Uterus (tissue), 2 donors: ENCODE measurements at regions not wholly inside any gene's neighbourhood (a gene's known extent, or its start where the extent isn't known, plus 50 kb on each side); places are given as distances from the start of the nearest gene placed in this dataset.

Experiments used
- CTCF ChIP-seq, 4 experiments: fragments of 200-600 bp in 2 of 4; fragments of 450-650 bp in 2 of 4; sonication (generic) in 2 of 4; IDR thresholded peaks; one replicate each; pipeline ENCODE4 v1.5.1; 2016 to 2019; ENCODE audit warnings: antibody characterized with exemption in 4 of 4, mild to moderate bottlenecking in 2 of 4, moderate library complexity in 1 of 4
- POLR2A ChIP-seq, 2 donors: fragments of 450-650 bp; IDR thresholded peaks; one replicate each; pipeline ENCODE4 v1.6.1; 2016; ENCODE audit warnings: antibody characterized with exemption in 2 of 2, mild to moderate bottlenecking in 1 of 2, moderate library complexity in 1 of 2

GRCh38 chr5:62115014-62115413 is 191.0 kb upstream of the KIF2A start:
- TF ChIP-seq CTCF (IDR thresholded peaks at IDR 0.05), result no peak
- no peak for TF ChIP-seq POLR2A (IDR thresholded peaks at IDR 0.05)
